Activated CD4-positive, alpha-beta T cell treated with anti-CD3 and anti-CD28 coated beads, Interleukin-2, amount 50 U/mL, for 1 hour (primary cell): ENCODE measurements at regions not wholly inside any gene's neighbourhood (a gene's known extent, or its start where the extent isn't known, plus 50 kb on each side); places are given as distances from the start of the nearest gene placed in this dataset.

Experiments used
- DNase-seq: peaks from one replicate; pipeline ENCODE4 v3.0.0-alpha.2; 2020

DNA sequence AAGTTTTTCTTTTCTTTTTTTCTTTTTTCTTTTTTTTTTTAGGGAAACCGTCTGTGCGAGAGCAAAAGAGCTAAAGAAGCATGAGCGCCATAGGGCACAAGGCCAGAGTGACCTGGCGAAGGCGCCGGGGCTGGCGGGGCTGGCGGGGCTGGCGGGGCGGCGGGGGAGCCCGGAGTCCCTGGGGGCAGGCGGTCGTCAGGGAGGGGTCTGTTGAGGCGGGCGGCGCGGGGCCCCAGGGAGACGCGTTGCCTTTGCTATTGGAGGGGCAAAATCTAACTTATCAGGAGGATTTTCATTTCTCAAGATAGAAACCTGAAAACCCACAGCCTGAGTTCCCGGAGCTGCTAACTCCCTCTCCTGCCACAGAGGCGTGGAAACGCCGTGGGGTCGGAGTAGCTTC lies 135.6 kb upstream of the SMAD1 start:
- DNase-seq, result no peak

DNA sequence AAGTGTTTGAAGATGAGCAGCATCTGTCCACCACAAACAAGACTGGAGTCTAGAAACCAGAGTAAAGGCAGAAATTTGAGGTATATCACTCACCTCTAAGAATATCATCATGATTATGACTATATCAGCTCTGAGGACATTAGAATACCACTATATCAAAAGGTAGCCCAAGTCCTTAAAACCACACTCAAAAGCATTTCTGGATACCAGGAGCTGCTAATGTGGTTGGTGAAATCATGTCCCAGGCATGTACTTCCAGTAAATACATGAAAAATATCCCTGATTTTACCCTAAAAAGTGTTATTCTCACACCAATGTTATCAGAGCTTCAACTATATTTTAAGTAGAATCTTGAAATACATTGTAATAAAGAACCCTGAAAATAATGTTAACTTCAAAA lies 136.3 kb upstream of the SMAD1 start:
- no peak for DNase-seq

GRCh38 chr4:145341381-145341780 lies 140.3 kb upstream of the SMAD1 start:
- no peak for DNase-seq

DNA sequence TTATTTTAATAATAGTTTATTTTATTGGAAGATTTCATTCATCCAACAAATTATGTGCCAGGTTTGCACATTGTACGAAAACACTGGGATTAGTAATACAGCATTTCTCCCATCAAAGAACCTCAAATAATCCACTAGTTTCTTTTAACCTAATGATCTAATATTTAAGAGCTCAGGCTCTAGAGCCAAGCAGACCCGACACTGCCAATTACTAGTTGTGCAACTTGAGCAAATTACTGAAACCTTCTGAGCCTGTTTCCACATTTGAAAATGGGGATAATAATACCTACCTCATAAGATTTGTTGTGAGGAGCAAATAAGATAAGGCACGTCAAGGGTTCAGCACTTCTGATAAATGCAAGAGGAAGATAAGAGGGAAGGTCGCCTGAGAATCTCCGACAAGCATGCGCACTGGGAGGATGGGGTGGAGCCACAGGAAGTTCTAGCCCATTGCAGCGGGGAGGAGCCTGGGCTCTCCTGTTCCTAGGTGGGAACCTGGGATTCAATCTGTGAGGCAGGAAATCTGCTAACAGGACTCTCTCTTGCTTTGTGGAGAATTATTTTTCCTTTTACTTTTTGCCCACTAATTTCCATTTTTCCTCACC lies 141.5 kb upstream of the SMAD1 start:
- DNase-seq, result no peak

DNA sequence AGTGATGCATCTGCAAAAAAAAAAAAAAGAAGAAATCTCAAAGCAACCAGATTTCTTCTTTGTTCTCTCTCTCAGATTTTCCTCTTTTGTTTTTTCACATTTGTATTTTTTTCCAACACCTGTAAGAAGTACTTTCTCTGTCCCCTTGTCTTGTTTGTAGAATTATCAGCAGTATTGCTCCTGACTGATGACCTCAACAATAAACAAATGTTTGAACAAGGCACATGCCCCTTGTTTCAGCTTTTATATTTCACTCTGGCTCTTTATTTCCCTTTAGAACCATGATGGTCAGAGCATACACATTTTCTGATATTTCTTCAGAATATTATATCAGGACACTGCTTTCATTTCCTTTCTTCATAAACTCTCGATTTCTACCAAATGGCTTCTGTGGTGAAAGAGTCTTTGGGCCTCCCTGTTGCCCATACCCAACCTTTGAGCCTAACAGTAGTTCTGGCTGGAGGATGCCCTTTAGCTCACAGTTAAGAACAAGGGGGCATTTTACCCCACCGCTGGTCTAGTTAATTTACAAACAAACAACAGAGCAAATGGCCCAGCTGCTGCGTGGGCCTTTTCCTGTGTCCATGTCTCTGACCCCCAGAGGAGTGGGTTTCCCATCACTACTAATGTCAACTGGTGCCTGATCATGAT lies 142.5 kb upstream of the SMAD1 start:
- no peak for DNase-seq

- no peak for DNase-seq
Observed at GRCh38 chr4:145338568-145338967, 143.1 kb upstream of the SMAD1 start.

GRCh38 chr4:145337391-145337790 lies 144.3 kb upstream of the SMAD1 start:
- DNase-seq, result no peak

- DNase-seq, result no peak
Observed at GRCh38 chr4:145333786-145334185, 147.9 kb upstream of the SMAD1 start.

GRCh38 chr4:145326491-145326890 lies 146.1 kb upstream of the OTUD4 start:
- DNase-seq, result no peak

DNA sequence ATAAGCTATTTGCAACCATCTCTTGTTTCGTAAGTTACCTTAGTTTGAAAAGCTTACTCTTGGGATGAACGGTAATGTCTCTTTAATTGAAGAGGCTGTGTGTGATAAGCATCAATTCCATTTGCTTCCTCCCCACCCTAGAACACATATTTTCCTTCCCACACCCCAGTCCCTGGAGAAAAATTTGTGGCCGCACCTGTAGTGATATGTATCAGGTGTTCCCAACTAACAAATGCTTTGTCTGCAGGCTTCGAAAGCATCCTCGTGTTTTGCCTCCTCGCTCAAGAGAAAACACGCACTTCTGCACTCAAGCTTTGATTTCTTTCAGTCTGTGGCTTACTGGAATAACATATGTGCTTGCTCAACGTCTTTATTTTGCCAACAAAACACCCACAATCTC lies 143.8 kb upstream of the OTUD4 start:
- DNase-seq, result no peak

DNA sequence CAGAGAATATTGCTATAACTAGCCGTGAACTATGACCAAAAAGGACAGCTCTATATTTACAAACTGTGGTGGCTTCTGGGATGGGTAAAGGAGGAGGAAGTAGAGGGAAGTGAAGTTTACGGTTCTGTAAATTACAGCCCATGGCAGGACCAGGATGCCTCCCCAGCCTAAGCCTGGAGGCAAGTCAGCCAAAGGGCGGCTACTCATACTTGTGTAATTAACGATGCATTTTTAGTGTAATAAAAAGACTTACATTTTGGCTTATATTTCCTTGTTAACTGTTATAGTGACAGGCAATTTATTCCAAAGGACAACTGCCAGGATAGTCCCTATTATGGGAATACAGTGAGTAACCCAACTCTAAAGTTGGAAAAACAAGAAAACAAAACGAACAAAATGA lies 139.9 kb upstream of the OTUD4 start:
- no peak for DNase-seq

DNA sequence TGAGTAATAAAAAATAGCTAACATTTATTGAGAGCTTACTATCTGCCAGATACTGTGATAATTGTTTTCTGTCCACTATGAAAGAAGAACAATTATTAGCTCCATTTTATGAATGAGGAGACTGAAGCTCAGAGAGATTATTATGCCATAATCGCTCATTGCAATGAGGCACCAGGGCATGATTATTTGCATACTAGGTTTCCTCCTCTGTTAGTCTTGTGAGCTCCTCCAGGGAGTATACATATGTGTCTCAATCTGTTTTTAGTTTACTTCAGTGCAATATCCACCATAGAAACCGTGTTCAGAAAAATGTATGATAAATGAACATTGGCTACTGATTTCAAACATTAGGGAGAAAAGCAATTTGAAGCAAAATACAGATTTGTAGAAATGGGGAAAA lies 139.4 kb upstream of the OTUD4 start:
- DNase-seq, result no peak

- DNase-seq, result no peak
Observed at GRCh38 chr4:145316897-145317574, 136.6 kb upstream of the OTUD4 start.

DNA sequence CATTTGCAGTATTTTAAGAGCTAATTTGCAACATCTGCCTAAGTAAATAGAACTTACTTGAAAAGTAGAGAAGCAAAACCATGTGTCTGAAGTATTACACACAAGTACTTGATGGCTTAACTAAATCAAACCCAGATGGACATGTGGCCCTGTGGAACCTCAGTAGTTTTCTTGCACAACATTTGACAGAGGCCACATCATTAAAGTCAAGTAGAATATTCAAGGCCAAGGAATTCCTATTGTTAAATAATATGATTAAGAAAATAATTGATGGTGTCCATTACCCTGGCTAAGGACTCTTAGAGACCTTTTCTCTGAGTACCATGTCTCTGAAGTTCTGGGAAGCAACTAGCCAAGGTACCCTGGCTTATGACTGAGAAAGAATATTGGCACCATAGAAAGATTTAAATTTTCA lies 135.4 kb upstream of the OTUD4 start:
- DNase-seq, result no peak

- DNase-seq, result no peak
Observed at GRCh38 chr4:145308598-145308997, 128.2 kb upstream of the OTUD4 start.

GRCh38 chr4:145307763-145308430 lies 127.5 kb upstream of the OTUD4 start:
- DNase-seq, result no peak

- DNase-seq, result no peak
Observed at GRCh38 chr4:145307120-145307519, 126.7 kb upstream of the OTUD4 start.

- DNase-seq, result no peak
Observed at GRCh38 chr4:145302725-145303124, 122.3 kb upstream of the OTUD4 start.

GRCh38 chr4:145301386-145302080 lies 121.1 kb upstream of the OTUD4 start:
- no peak for DNase-seq

DNA sequence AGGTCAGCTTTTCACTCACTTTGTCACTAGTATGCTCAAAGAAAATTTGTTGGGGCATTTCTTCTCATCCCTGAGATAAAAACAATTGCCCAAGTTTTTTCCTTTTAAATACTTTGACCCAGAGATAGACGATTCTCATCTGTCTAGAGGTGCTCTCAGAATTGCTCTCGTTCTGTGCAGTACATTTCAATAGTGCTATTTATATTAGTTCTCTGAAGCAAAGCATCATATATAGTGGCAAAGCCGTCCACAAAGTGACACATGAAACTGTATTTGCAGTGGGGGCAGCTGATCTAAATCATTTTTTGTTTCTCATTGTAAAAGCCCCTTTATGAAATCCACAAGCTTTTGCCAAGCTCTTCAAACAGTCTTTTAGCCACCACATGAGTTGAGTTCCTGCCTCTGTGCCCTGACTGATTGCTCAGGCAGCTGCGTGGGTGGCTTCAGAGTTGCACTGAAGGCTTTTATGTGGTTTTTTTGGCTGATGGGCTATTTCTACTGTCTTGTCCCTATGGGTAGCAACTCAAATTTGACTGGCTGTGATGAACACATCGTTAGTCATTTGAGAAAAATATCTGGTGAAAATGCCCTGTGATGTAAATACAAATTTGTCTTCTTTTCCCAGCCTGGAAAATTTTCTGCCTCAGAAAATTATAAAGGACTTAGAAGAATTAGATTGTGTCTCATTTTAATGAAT lies 119.1 kb upstream of the OTUD4 start:
- DNase-seq, result peak; percentile 12

- DNase-seq, result no peak
Observed at GRCh38 chr4:145298885-145299284, 118.5 kb upstream of the OTUD4 start.

- DNase-seq, result no peak
Observed at GRCh38 chr4:145297556-145297955, 117.2 kb upstream of the OTUD4 start.

DNA sequence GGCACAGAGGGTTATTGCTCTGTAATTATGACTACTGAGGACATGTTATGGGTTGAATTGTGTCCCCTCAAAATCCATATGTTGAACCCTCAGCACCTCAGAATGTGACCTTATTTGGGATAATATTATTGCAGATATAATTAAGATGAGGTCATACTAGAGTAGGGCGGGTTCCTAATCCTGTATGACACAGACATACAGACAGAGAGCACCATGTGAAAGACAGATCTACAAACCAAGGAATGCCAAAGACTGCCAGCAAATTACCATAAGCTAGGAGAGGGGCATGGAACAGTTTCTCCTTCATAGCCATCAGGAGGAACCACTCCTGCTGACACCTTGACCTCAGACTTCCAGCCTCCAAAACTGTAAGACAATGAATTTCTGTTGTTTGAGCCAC lies 115.2 kb upstream of the OTUD4 start:
- DNase-seq, result no peak
